B cell (primary cell): ENCODE measurements at regions not wholly inside any gene's neighbourhood (a gene's known extent, or its start where the extent isn't known, plus 50 kb on each side); places are given as distances from the start of the nearest gene placed in this dataset.

Experiments used
- EZH2 ChIP-seq: IDR thresholded peaks from 2 replicates; pipeline ENCODE4 v1.6.1; 2012; ENCODE audit warnings: borderline replicate concordance, low read depth, mild to moderate bottlenecking, moderate library complexity, low read length; ENCODE audit not compliant: insufficient read depth, poor library complexity, severe bottlenecking
- TF ChIP-seq, protein P1 (sequence below): fragments of 200-600 bp; IDR thresholded peaks from one replicate; pipeline ENCODE4 v1.8.0; 2022; ENCODE audit warnings: antibody characterized with exemption, mild to moderate bottlenecking

DNA sequence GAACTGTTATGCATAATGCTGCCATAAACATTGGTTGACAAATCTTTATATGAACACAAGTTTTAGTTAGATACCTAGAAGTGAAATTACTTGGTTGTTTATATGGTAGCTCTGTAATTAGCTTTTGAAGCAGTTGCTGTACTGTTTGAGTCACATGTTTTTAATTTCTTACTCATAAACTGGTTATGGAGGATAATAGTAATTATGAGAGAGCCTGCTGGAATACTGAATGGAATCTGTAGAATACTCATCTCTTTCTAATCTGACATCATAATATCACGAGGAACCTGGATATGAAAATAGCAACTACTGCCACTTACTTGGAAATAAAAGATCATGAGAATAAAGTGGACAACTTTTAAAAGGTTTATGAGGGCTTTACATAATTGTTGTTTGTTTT lies 509.2 kb downstream of the CETN3 start:
- TF ChIP-seq EZH2 = no peak
- TF ChIP-seq, protein P1, sequence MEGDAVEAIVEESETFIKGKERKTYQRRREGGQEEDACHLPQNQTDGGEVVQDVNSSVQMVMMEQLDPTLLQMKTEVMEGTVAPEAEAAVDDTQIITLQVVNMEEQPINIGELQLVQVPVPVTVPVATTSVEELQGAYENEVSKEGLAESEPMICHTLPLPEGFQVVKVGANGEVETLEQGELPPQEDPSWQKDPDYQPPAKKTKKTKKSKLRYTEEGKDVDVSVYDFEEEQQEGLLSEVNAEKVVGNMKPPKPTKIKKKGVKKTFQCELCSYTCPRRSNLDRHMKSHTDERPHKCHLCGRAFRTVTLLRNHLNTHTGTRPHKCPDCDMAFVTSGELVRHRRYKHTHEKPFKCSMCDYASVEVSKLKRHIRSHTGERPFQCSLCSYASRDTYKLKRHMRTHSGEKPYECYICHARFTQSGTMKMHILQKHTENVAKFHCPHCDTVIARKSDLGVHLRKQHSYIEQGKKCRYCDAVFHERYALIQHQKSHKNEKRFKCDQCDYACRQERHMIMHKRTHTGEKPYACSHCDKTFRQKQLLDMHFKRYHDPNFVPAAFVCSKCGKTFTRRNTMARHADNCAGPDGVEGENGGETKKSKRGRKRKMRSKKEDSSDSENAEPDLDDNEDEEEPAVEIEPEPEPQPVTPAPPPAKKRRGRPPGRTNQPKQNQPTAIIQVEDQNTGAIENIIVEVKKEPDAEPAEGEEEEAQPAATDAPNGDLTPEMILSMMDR = no peak
